Panc1 (cell line): ENCODE measurements at regions not wholly inside any gene's neighbourhood (a gene's known extent, or its start where the extent isn't known, plus 50 kb on each side); places are given as distances from the start of the nearest gene placed in this dataset.

Experiments used
- ATAC-seq: fragments of 200-7000 bp; cut with Tn5 transposase; 2 replicates; pipeline ENCODE4 v1.9.1; 2020; ENCODE audit warnings: mild to moderate bottlenecking, moderate library complexity
- BruUV-seq: library from RNA; stranded (reverse); fragments of 400-500 nt; replicated peaks from 2 replicates; lab custom pipeline; 2021; lab: Mats Ljungman, UMichigan
- CTCF ChIA-PET: fragments of 300-600 bp; sonication (Branson Sonifier 250); formaldehyde crosslinking; loops from one replicate; lab custom pipeline; 2022; ENCODE audit warnings: antibody characterized with exemption; lab: Charles Lee
- POLR2A ChIA-PET: fragments of 300-600 bp; sonication (Branson Sonifier 250); formaldehyde crosslinking; loops from one replicate; lab custom pipeline; 2022; ENCODE audit warnings: antibody characterized with exemption; lab: Charles Lee
- DNase-seq: peaks from one replicate; pipeline ENCODE4 v3.0.0-alpha.2; 2010; ENCODE audit warnings: low read depth, low spot score
- H3K27ac ChIP-seq: 2 replicates; pipeline ENCODE4 v1.5.1; 2011; ENCODE audit warnings: mild to moderate bottlenecking, low read length, inconsistent platforms
- H3K27me3 ChIP-seq: fragments of 200-500 bp; sonication (Bioruptor generic); 2 replicates; pipeline ENCODE4 v1.6.0; 2014; ENCODE audit warnings: low read length, inconsistent platforms; ENCODE audit not compliant: control insufficient read depth, insufficient read depth
- H3K36me3 ChIP-seq: fragments of 200-500 bp; sonication (Bioruptor generic); 2 replicates; pipeline ENCODE4 v1.5.1; 2014; ENCODE audit warnings: inconsistent platforms, mild to moderate bottlenecking, low read length, moderate library complexity; ENCODE audit not compliant: control insufficient read depth, insufficient read depth
- H3K4me1 ChIP-seq: 2 replicates; pipeline ENCODE4 v1.5.1; 2011; ENCODE audit warnings: inconsistent platforms, mild to moderate bottlenecking, low read length, moderate library complexity; ENCODE audit not compliant: control insufficient read depth, insufficient read depth
- H3K4me3 ChIP-seq, 2 experiments: 2 replicates each; pipeline ENCODE4 v1.5.1; 2011 to 2012; ENCODE audit warnings: low read depth in 2 of 2, low read length in 2 of 2, mild to moderate bottlenecking in 2 of 2, inconsistent platforms in 1 of 2, moderate library complexity in 1 of 2
- H3K9me3 ChIP-seq: fragments of 200-500 bp; sonication (Bioruptor generic); 2 replicates; pipeline ENCODE4 v1.5.1; 2014; ENCODE audit warnings: low read depth, mild to moderate bottlenecking, inconsistent platforms, low read length, moderate library complexity; ENCODE audit not compliant: control insufficient read depth, insufficient read depth
- POLR2AphosphoS5 ChIP-seq: IDR thresholded peaks from 2 replicates; pipeline ENCODE4 v1.6.1; 2012; ENCODE audit warnings: mild to moderate bottlenecking, low read depth, low read length, moderate library complexity
- SIN3A ChIP-seq: IDR thresholded peaks from 2 replicates; pipeline ENCODE4 v1.6.1; 2012; ENCODE audit warnings: low read depth, mild to moderate bottlenecking, low read length, moderate library complexity, borderline replicate concordance; ENCODE audit not compliant: insufficient read depth
- TCF7L2 ChIP-seq: IDR thresholded peaks from 2 replicates; pipeline ENCODE4 v1.6.1; 2011; ENCODE audit warnings: mild to moderate bottlenecking, low read depth, low read length, inconsistent platforms
- in situ Hi-C: cut with HindIII; loops from 2 replicates; pipeline ENCODE4 v1.10.0; 2016; ENCODE audit warnings: low sequenced_read_pairs, low pct_unique_long_range_greater_than_20kb
- intact Hi-C: fragments of 100-400 bp; cut with micrococcal nuclease; formaldehyde crosslinking; loops from one replicate; pipeline ENCODE4 v1.10.0; 2022; ENCODE audit not compliant: unreplicated experiment
- TF ChIP-seq, protein P1 (sequence below), 2 experiments: IDR thresholded peaks; 2 replicates each; pipeline ENCODE4 v1.6.1; 2011 to 2012; ENCODE audit warnings: low read depth in 2 of 2, control low read depth in 1 of 2, low read length in 1 of 2, mild to moderate bottlenecking in 1 of 2, moderate library complexity in 1 of 2; ENCODE audit not compliant: insufficient read depth in 1 of 2
- TF ChIP-seq, protein P2 (sequence below): fragments of 450-650 bp; IDR thresholded peaks from 2 replicates; pipeline ENCODE4 v1.5.1; 2017; ENCODE audit warnings: mild to moderate bottlenecking

DNA sequence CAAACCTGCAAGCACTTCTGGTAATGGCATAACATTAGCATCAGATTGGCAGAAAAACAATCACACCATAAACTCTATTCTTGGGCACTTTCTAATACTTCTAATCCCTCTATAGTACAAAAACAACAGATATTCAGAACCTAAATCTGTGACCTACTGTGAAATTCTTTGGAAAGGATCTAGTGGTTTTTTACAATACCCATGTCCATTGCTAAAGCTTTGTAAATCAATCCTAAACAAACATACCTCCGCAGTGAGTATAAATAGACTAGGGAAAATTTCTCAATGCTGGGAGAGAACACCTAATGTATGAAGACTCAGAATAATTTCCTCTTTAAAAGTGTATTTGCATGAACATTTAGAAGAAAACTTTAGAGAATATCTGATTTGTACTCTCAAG, 1098.5 kb upstream of the DDX18 start:
- DNase-seq: no peak
- no peaks in the 10 kb centered on the region for H3K36me3 ChIP-seq
- no peak overlapping the region for H3K27ac ChIP-seq

DNA sequence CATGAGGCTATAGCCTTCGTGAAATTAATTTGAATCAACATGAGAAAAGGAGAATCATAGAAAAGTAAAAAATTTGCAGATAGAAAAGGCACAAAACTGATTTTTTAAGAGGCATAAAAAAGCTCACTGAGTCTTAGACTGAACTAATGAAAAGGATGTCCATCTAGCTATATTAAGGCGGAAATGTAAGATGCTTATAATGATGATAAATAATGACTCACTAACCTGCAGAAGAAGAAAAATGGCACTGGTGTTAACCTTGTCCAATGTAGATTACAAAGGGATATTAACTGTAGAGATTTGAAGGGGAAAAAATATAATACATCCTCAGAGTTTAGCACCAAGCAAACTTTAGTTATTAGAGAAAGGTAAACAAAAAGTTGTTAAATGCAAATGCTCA, 1098.0 kb upstream of the DDX18 start:
- in situ Hi-C loops: no loop called here

More for the DNA sequence above, 1098.5 kb upstream of the DDX18 start:
- no peak for ATAC-seq
- in situ Hi-C loops: no loop called here
- TF ChIP-seq SIN3A: no peak
- no peak for TF ChIP-seq POLR2AphosphoS5
- no peak for TF ChIP-seq TCF7L2
- TF ChIP-seq, protein P1, sequence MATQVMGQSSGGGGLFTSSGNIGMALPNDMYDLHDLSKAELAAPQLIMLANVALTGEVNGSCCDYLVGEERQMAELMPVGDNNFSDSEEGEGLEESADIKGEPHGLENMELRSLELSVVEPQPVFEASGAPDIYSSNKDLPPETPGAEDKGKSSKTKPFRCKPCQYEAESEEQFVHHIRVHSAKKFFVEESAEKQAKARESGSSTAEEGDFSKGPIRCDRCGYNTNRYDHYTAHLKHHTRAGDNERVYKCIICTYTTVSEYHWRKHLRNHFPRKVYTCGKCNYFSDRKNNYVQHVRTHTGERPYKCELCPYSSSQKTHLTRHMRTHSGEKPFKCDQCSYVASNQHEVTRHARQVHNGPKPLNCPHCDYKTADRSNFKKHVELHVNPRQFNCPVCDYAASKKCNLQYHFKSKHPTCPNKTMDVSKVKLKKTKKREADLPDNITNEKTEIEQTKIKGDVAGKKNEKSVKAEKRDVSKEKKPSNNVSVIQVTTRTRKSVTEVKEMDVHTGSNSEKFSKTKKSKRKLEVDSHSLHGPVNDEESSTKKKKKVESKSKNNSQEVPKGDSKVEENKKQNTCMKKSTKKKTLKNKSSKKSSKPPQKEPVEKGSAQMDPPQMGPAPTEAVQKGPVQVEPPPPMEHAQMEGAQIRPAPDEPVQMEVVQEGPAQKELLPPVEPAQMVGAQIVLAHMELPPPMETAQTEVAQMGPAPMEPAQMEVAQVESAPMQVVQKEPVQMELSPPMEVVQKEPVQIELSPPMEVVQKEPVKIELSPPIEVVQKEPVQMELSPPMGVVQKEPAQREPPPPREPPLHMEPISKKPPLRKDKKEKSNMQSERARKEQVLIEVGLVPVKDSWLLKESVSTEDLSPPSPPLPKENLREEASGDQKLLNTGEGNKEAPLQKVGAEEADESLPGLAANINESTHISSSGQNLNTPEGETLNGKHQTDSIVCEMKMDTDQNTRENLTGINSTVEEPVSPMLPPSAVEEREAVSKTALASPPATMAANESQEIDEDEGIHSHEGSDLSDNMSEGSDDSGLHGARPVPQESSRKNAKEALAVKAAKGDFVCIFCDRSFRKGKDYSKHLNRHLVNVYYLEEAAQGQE (IDR thresholded peaks at IDR 0.05; ENCODE audit: insufficient read depth in 1 of 2, low read depth in 2 of 2, low read length in 1 of 2): no peak
- TF ChIP-seq, protein P2, sequence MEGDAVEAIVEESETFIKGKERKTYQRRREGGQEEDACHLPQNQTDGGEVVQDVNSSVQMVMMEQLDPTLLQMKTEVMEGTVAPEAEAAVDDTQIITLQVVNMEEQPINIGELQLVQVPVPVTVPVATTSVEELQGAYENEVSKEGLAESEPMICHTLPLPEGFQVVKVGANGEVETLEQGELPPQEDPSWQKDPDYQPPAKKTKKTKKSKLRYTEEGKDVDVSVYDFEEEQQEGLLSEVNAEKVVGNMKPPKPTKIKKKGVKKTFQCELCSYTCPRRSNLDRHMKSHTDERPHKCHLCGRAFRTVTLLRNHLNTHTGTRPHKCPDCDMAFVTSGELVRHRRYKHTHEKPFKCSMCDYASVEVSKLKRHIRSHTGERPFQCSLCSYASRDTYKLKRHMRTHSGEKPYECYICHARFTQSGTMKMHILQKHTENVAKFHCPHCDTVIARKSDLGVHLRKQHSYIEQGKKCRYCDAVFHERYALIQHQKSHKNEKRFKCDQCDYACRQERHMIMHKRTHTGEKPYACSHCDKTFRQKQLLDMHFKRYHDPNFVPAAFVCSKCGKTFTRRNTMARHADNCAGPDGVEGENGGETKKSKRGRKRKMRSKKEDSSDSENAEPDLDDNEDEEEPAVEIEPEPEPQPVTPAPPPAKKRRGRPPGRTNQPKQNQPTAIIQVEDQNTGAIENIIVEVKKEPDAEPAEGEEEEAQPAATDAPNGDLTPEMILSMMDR: no peak
- Histone ChIP-seq H3K4me1 (no peaks in the 10 kb centered on the region), H3K9me3 (no peaks in the 10 kb centered on the region), H3K27me3 (no peaks in the 10 kb centered on the region), H3K4me3 (no peak overlapping the region)
- no TSS peak for BruUV-seq
- intact Hi-C loops: no loop called here
- POLR2A ChIA-PET: no interaction called here
- CTCF ChIA-PET: no interaction called here

More for the DNA sequence above, 1098.0 kb upstream of the DDX18 start:
- no peak for ATAC-seq
- intact Hi-C loops: no loop called here
- TF ChIP-seq POLR2AphosphoS5: no peak
- TF ChIP-seq, protein P2: no peak
- TF ChIP-seq, protein P1 (IDR thresholded peaks at IDR 0.05; ENCODE audit: insufficient read depth in 1 of 2, low read depth in 2 of 2, low read length in 1 of 2): no peak
- TF ChIP-seq SIN3A: no peak
- no peak for TF ChIP-seq TCF7L2
- Histone ChIP-seq H3K27me3 (no peaks in the 10 kb centered on the region), H3K9me3 (no peaks in the 10 kb centered on the region), H3K4me1 (no peaks in the 10 kb centered on the region), H3K27ac (no peak overlapping the region), H3K4me3 (no peak overlapping the region), H3K36me3 (no peaks in the 10 kb centered on the region)
- BruUV-seq: no TSS peak
- CTCF ChIA-PET: no interaction called here
- no peak for DNase-seq
- POLR2A ChIA-PET: no interaction called here
